ENCODE measurements at regions not wholly inside any gene's neighbourhood (a gene's known extent, or its start where the extent isn't known, plus 50 kb on each side); places are given as distances from the start of the nearest gene placed in this dataset.

GRCh38 chr6:14388371-14388770 lies 270.8 kb downstream of the CD83 start:
- TF ChIP-seq POLR2A (IDR thresholded peaks at IDR 0.05; ENCODE audit: borderline replicate concordance, extremely low read depth, insufficient read depth, insufficient read length) (no peak), CTCF (IDR thresholded peaks at IDR 0.05 in 2 of 3, conservative IDR thresholded peaks at IDR 0.05 in 1 of 3; ENCODE audit: borderline replicate concordance in 1 of 3, insufficient read depth in 1 of 3, low read depth in 2 of 3, low read length in 2 of 3) (no peak), YY1 (IDR thresholded peaks at IDR 0.05; ENCODE audit: extremely low read depth, insufficient replicate concordance, low read depth, low read length) (no peak), REST (IDR thresholded peaks at IDR 0.05; ENCODE audit: low read depth) (no peak), CEBPB (IDR thresholded peaks at IDR 0.05; ENCODE audit: low read depth) (no peak), SP1 (IDR thresholded peaks at IDR 0.05; ENCODE audit: low read depth) (no peak), POLR2AphosphoS5 (IDR thresholded peaks at IDR 0.05; ENCODE audit: low read depth, low read length) (no peak)

Data from HCT116 (cell line).